C4-2B (cell line): ENCODE measurements at regions not wholly inside any gene's neighbourhood (a gene's known extent, or its start where the extent isn't known, plus 50 kb on each side); places are given as distances from the start of the nearest gene placed in this dataset.
A peak's percentile ranks its signal among the peaks of the same experiment; 100 is the strongest.

ENCODE experiments used
- H3K27ac ChIP-seq: fragments of 450-650 bp; 2 replicates; pipeline ENCODE4 v1.5.1; 2017
- CTCF ChIP-seq: fragments of 450-650 bp; conservative IDR thresholded peaks from 2 replicates; pipeline ENCODE4 v1.5.1; 2017; ENCODE audit warnings: mild to moderate bottlenecking
- ZFX ChIP-seq: fragments of 450-650 bp; IDR thresholded peaks from 2 replicates; pipeline ENCODE4 v1.6.1; 2017

GRCh38 chr2:57711991-57712390 is 334.6 kb upstream of the VRK2 start:
- H3K27ac ChIP-seq = no peak overlapping the region
- TF ChIP-seq CTCF = no peak
- TF ChIP-seq ZFX = no peak

- H3K27ac ChIP-seq = no peak overlapping the region
- no peak for TF ChIP-seq ZFX
- TF ChIP-seq CTCF = peak; percentile 77
Measured at GRCh38 chr2:57720728-57721627, 325.6 kb upstream of the VRK2 start.

- no peak for TF ChIP-seq CTCF
- TF ChIP-seq ZFX = no peak
- H3K27ac ChIP-seq = no peak overlapping the region
Measured at GRCh38 chr2:57725337-57725947, 321.2 kb upstream of the VRK2 start.

- no peak overlapping the region for H3K27ac ChIP-seq
- TF ChIP-seq CTCF (no peak), ZFX (no peak)
Measured at GRCh38 chr2:57726294-57726693, 320.3 kb upstream of the VRK2 start.

- TF ChIP-seq CTCF (no peak), ZFX (no peak)
- no peak overlapping the region for H3K27ac ChIP-seq
Measured at GRCh38 chr2:57728691-57729090, 317.9 kb upstream of the VRK2 start.

GRCh38 chr2:57733956-57734355 is 312.6 kb upstream of the VRK2 start:
- H3K27ac ChIP-seq = no peak overlapping the region
- no peak for TF ChIP-seq ZFX
- TF ChIP-seq CTCF = no peak

- H3K27ac ChIP-seq = no peak overlapping the region
- TF ChIP-seq CTCF (no peak), ZFX (no peak)
Measured at GRCh38 chr2:57740891-57741290, 305.7 kb upstream of the VRK2 start.
